D721Med (cell line): ENCODE measurements at regions not wholly inside any gene's neighbourhood (a gene's known extent, or its start where the extent isn't known, plus 50 kb on each side); places are given as distances from the start of the nearest gene placed in this dataset.

Experiments used
- DNase-seq: peaks from one replicate; pipeline ENCODE4 v3.0.0; 2011; ENCODE audit warnings: low spot score; ENCODE audit not compliant: insufficient read length
- FAIRE-seq: peaks from 2 replicates; lab custom pipeline; 2011; peaks lifted over from hg19 to GRCh38; lab: Jason Lieb, UNC
- TF ChIP-seq, protein P1 (sequence below): IDR thresholded peaks from 2 replicates; pipeline ENCODE4 v1.5.1; 2012; ENCODE audit warnings: mild to moderate bottlenecking, control low read depth; ENCODE audit not compliant: insufficient read depth; ENCODE audit errors: missing control alignments

DNA sequence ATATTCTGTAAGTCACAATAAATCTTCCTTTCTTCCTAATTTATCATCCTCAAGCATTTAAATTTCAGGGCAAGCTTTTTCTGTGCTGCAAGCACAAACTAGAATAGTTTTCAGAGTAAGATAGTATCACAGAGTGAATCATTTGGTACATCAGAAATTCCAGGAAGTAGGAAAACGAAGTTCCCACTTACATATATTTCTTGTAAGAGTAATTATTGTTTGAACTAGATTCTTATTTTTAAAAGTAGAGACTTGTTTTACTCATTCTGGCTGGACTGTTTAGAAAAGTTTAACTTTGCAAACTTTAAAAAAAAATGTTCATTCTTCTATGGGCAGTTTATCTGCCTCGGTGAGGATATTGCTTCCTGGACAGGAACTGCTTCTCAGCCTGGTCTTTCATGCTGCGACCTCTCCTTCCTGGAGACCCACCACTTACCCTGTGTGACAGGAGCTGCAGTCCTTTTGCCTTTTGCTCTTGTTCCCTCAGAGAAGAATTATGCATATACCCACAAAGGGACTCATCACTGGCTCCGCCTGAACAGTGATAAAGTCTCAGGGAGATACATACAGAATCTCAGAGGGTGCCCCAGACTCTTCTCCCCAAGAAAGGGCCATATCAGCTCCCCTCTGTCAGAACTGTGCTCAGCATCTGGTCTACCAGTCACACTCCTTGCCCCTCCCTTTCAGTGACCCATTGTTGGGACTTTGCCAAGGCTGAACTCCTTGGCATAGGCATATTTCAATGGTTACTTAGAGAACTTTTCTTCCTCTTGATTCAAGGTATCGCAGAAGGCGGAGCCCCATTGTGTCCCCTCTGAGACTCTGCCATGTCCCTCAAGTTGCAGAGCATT is 102.7 kb upstream of the CD55 start:
- FAIRE-seq: no peak
- TF ChIP-seq, protein P1, sequence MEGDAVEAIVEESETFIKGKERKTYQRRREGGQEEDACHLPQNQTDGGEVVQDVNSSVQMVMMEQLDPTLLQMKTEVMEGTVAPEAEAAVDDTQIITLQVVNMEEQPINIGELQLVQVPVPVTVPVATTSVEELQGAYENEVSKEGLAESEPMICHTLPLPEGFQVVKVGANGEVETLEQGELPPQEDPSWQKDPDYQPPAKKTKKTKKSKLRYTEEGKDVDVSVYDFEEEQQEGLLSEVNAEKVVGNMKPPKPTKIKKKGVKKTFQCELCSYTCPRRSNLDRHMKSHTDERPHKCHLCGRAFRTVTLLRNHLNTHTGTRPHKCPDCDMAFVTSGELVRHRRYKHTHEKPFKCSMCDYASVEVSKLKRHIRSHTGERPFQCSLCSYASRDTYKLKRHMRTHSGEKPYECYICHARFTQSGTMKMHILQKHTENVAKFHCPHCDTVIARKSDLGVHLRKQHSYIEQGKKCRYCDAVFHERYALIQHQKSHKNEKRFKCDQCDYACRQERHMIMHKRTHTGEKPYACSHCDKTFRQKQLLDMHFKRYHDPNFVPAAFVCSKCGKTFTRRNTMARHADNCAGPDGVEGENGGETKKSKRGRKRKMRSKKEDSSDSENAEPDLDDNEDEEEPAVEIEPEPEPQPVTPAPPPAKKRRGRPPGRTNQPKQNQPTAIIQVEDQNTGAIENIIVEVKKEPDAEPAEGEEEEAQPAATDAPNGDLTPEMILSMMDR: no peak
- no peak for DNase-seq

DNA sequence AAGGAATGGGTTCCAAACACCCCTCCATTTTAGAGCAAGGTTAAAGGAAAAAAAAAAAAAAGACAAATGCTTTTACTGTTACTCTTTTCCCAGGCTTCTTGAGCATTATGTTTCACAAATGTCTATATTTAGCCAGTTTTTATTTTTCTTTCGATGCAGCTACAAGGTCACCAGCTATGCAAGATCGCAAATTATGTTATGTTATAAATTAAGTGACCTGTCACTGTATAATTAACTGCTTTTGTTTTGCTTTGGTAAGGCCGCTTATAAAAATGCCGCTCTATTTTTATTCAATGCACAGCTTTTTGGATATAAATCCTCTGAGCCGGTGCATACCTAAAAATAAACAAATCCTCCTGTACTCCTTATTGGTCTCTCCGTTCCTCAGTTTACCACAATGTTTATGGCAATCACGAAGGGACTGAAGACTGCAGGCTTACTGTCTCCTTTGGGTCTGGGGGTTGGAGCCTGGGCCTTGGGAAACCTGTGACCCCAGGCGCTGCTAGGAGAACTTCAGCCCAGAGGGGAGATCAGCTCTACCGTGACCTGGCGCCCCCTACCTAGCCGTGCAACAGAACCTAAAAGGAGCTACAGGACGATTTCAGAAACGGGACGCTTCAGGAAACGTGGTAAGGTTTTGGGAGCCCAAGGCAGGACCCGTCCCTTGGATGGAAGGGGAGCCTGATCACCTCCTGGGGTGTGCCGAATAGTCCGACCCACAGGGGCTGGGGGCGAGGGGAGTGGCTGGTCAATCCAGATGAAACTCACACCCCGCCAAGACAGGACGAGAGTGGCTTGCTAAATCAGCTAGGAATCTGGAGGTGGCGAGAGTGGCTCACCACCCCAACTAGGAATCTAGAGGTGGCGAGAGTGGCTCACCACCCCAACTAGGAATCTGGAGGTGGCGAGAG is 101.2 kb upstream of the CD55 start:
- TF ChIP-seq, protein P1: no peak
- FAIRE-seq (no peak), DNase-seq (no peak)

DNA sequence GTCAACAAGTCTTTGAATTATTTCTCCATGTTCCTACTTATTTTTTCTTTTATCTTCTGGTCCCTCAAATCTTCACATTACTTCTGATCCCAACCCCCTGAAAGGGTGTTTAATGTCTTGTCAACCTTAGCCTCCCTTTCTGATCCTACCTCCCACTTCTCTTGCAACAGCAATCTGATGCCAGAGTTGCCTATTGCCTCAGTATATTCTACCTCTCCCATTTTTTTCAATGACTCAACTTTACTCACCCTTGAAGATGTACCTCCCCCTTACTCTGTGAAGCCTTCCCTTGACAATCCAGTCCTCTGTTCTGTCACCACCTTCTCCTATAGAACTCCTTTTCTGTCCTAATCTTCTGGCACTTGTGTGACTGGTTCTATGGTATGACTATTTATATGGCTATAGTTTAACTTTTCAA is 99.5 kb upstream of the CD55 start:
- no peak for FAIRE-seq
- DNase-seq: no peak
- TF ChIP-seq, protein P1: no peak

DNA sequence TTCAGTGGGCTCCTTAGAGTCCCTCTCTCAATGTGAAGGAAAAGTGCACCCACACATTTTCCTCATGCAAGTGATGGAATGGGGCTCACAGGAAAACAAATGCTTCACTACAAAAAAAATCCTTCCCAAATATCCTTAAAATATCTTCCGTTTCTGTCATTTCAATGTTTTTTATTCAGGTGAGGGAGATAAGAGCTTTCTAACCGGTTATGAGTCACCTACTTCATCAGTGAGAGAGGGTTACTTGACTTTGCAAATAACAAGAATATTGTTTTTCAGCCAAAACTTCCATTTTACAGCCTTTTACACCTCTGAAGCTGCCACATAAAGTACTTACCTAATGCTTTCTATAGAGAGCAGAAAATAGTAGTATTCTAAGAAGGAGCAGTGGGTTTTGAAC is 98.3 kb upstream of the CD55 start:
- TF ChIP-seq, protein P1: no peak
- FAIRE-seq (no peak), DNase-seq (no peak)

DNA sequence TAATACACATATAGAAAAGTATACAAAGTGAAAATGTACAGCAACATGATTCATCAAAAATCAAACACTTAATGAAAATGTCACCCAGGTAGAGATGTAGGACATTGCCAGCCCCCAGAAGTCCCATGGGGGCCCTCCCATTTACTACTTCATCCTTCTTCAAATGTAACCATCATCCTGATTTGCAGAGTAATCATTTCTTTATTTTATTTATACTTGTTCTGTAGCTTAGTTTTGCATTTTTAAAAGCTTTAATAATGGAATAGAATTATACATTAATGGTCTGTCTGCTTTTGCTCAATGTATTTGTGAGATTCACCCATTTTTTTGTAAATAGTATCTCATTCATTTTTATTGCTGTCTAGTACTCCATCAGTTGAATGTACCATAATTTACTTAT is 96.8 kb upstream of the CD55 start:
- TF ChIP-seq, protein P1: no peak
- DNase-seq (no peak), FAIRE-seq (no peak)

DNA sequence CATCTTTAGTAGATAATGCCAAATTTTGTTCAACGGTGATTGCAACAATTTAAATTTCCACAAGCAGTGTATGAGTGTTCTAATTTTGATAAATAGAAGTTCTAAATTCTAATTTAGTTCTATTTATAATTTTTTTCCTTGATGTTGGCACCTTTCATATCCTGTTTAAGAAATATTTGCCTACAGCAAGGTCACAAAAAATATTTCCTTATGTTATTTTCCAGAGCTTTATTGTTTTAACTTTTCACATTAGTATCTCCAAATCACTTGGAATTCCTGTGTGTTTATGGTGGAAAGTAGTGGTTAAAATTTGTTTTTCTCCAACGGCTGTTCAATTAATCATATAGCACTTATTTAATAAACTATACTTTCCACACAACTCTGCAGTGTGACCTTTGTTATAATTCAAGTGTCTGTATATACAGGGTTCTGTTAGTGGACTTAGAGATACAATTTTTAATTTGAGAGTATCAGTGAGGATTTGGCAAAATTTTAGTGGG is 94.3 kb upstream of the CD55 start:
- TF ChIP-seq, protein P1: no peak
- DNase-seq (no peak), FAIRE-seq (no peak)

DNA sequence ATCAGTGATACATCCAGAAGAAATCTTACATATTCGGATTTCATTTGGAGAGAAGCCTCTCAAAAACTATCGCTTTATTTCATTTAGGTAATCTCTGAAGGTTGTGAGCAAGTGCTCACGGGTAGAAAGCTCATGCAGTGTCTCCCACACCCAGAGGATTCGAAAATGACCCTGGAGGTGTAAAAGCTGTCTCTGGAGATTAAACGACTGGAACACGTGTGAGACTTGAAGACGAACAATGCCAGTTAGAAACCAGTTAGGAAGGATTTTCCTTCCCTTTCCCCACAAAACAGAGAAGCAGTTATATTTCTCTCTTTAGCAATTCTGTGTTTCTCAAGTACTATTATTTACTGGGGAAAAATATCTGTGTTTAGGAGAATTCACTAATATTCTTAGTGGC is 92.5 kb upstream of the CD55 start:
- DNase-seq: no peak
- no peak for FAIRE-seq
- TF ChIP-seq, protein P1: no peak
